ENCODE measurements at regions not wholly inside any gene's neighbourhood (a gene's known extent, or its start where the extent isn't known, plus 50 kb on each side); places are given as distances from the start of the nearest gene placed in this dataset.
"Not testable (repeated sequence)": the region's sequence is repeated elsewhere in the genome, so short reads cannot be mapped to it uniquely, and the experiment has no call there.

GRCh38 chr5:109553846-109554245 is 135.9 kb upstream of the MAN2A1 start:
- no peaks in the 10 kb centered on the region for H3K27me3 ChIP-seq (ENCODE audit: control insufficient read depth, insufficient read depth, low read length)
- no peak overlapping the region for H3K9ac ChIP-seq (ENCODE audit: low read length in 3 of 3)
- no peaks in the 10 kb centered on the region for H3K9me3 ChIP-seq (ENCODE audit: control insufficient read depth in 2 of 3, insufficient read depth in 1 of 3, low read length in 3 of 3)
- H3K27ac ChIP-seq (ENCODE audit: low read depth in 2 of 2, low read length in 2 of 2): no peak overlapping the region
- intact Hi-C loops (cut with DNase I): no loop called here
- FAIRE-seq (no peak), DNase-seq (no peak)
- H3K4me1 ChIP-seq (ENCODE audit: control insufficient read depth in 2 of 3, insufficient read depth in 2 of 3, low read depth in 1 of 3, low read length in 3 of 3): no peaks in the 10 kb centered on the region
- no peak overlapping the region for H3K4me3 ChIP-seq (ENCODE audit: low read length in 3 of 3)
- no peak for TF ChIP-seq CTCF (IDR thresholded peaks at IDR 0.05; ENCODE audit: borderline replicate concordance, extremely low read depth, insufficient read depth)
- no peaks in the 10 kb centered on the region for H3K36me3 ChIP-seq (ENCODE audit: control insufficient read depth in 2 of 3, insufficient read depth in 3 of 3, low read length in 3 of 3)

GRCh38 chr5:109551234-109551633 is 138.5 kb upstream of the MAN2A1 start:
- H3K27ac ChIP-seq (ENCODE audit: low read depth in 2 of 2, low read length in 2 of 2); H3K9ac ChIP-seq (ENCODE audit: low read length in 3 of 3); FAIRE-seq; H3K4me1 ChIP-seq (ENCODE audit: control insufficient read depth in 2 of 3, insufficient read depth in 2 of 3, low read depth in 1 of 3, low read length in 3 of 3); H3K27me3 ChIP-seq (ENCODE audit: control insufficient read depth, insufficient read depth, low read length); intact Hi-C loops (cut with DNase I); H3K9me3 ChIP-seq (ENCODE audit: control insufficient read depth in 2 of 3, insufficient read depth in 1 of 3, low read length in 3 of 3); H3K4me3 ChIP-seq (ENCODE audit: low read length in 3 of 3); H3K36me3 ChIP-seq (ENCODE audit: control insufficient read depth in 2 of 3, insufficient read depth in 3 of 3, low read length in 3 of 3); DNase-seq: not testable (repeated sequence)

- Histone ChIP-seq H3K36me3 (ENCODE audit: control insufficient read depth in 2 of 3, insufficient read depth in 3 of 3, low read length in 3 of 3) (no peaks in the 10 kb centered on the region), H3K4me1 (ENCODE audit: control insufficient read depth in 2 of 3, insufficient read depth in 2 of 3, low read depth in 1 of 3, low read length in 3 of 3) (no peaks in the 10 kb centered on the region), H3K4me3 (ENCODE audit: low read length in 3 of 3) (no peak overlapping the region), H3K9me3 (ENCODE audit: control insufficient read depth in 2 of 3, insufficient read depth in 1 of 3, low read length in 3 of 3) (no peaks in the 10 kb centered on the region), H3K27me3 (ENCODE audit: control insufficient read depth, insufficient read depth, low read length) (no peaks in the 10 kb centered on the region), H3K9ac (ENCODE audit: low read length in 3 of 3) (no peak overlapping the region), H3K27ac (ENCODE audit: low read depth in 2 of 2, low read length in 2 of 2) (no peak overlapping the region)
- no peak for TF ChIP-seq CTCF (IDR thresholded peaks at IDR 0.05; ENCODE audit: borderline replicate concordance, extremely low read depth, insufficient read depth)
- FAIRE-seq (no peak), DNase-seq (no peak)
- intact Hi-C loops (cut with DNase I): no loop called here
Measured at GRCh38 chr5:109550077-109550476, 139.7 kb upstream of the MAN2A1 start.

GRCh38 chr5:109546461-109546860 is 136.7 kb upstream of the PJA2 start:
- DNase-seq: no peak
- Histone ChIP-seq H3K9ac (ENCODE audit: low read length in 3 of 3) (no peak overlapping the region), H3K4me1 (ENCODE audit: control insufficient read depth in 2 of 3, insufficient read depth in 2 of 3, low read depth in 1 of 3, low read length in 3 of 3) (no peaks in the 10 kb centered on the region), H3K4me3 (ENCODE audit: low read length in 3 of 3) (no peak overlapping the region), H3K27me3 (ENCODE audit: control insufficient read depth, insufficient read depth, low read length) (no peaks in the 10 kb centered on the region), H3K9me3 (ENCODE audit: control insufficient read depth in 2 of 3, insufficient read depth in 1 of 3, low read length in 3 of 3) (no peaks in the 10 kb centered on the region), H3K36me3 (ENCODE audit: control insufficient read depth in 2 of 3, insufficient read depth in 3 of 3, low read length in 3 of 3) (no peaks in the 10 kb centered on the region), H3K27ac (ENCODE audit: low read depth in 2 of 2, low read length in 2 of 2) (no peak overlapping the region)
- no peak for TF ChIP-seq CTCF (IDR thresholded peaks at IDR 0.05; ENCODE audit: borderline replicate concordance, extremely low read depth, insufficient read depth)
- no peak for FAIRE-seq
- intact Hi-C loops (cut with DNase I): no loop called here

- H3K4me3 ChIP-seq (ENCODE audit: low read length in 3 of 3); H3K4me1 ChIP-seq (ENCODE audit: control insufficient read depth in 2 of 3, insufficient read depth in 2 of 3, low read depth in 1 of 3, low read length in 3 of 3); H3K36me3 ChIP-seq (ENCODE audit: control insufficient read depth in 2 of 3, insufficient read depth in 3 of 3, low read length in 3 of 3); H3K9ac ChIP-seq (ENCODE audit: low read length in 3 of 3); H3K27me3 ChIP-seq (ENCODE audit: control insufficient read depth, insufficient read depth, low read length); H3K27ac ChIP-seq (ENCODE audit: low read depth in 2 of 2, low read length in 2 of 2); intact Hi-C loops (cut with DNase I); FAIRE-seq; DNase-seq; H3K9me3 ChIP-seq (ENCODE audit: control insufficient read depth in 2 of 3, insufficient read depth in 1 of 3, low read length in 3 of 3): not testable (repeated sequence)
Measured at GRCh38 chr5:109544873-109545272, 135.1 kb upstream of the PJA2 start.

GRCh38 chr5:109538692-109539091 is 128.9 kb upstream of the PJA2 start:
- intact Hi-C loops (cut with DNase I); H3K4me1 ChIP-seq (ENCODE audit: control insufficient read depth in 2 of 3, insufficient read depth in 2 of 3, low read depth in 1 of 3, low read length in 3 of 3); H3K27ac ChIP-seq (ENCODE audit: low read depth in 2 of 2, low read length in 2 of 2); H3K36me3 ChIP-seq (ENCODE audit: control insufficient read depth in 2 of 3, insufficient read depth in 3 of 3, low read length in 3 of 3); H3K9ac ChIP-seq (ENCODE audit: low read length in 3 of 3); H3K27me3 ChIP-seq (ENCODE audit: control insufficient read depth, insufficient read depth, low read length); DNase-seq; H3K4me3 ChIP-seq (ENCODE audit: low read length in 3 of 3); H3K9me3 ChIP-seq (ENCODE audit: control insufficient read depth in 2 of 3, insufficient read depth in 1 of 3, low read length in 3 of 3); FAIRE-seq: not testable (repeated sequence)
